CD4-positive, alpha-beta T cell (primary cell): ENCODE measurements at regions not wholly inside any gene's neighbourhood (a gene's known extent, or its start where the extent isn't known, plus 50 kb on each side); places are given as distances from the start of the nearest gene placed in this dataset.

Source experiments
- ATAC-seq: fragments of 200-7000 bp; cut with Tn5 transposase; one replicate; pipeline ENCODE4 v1.10.0; 2022; ENCODE audit warnings: mild to moderate bottlenecking; ENCODE audit not compliant: poor library complexity
- CTCF ChIA-PET: fragments of 350-600 bp; sonication (Branson Sonifier 250); formaldehyde crosslinking; loops from one replicate; lab custom pipeline; 2021; ENCODE audit warnings: antibody characterized with exemption, inconsistent platforms; lab: Charles Lee
- POLR2A ChIA-PET: fragments of 350-600 bp; sonication (Branson Sonifier 250); formaldehyde crosslinking; loops from one replicate; lab custom pipeline; 2021; ENCODE audit warnings: antibody characterized with exemption, inconsistent platforms; lab: Charles Lee
- DNase-seq, 14 experiments: peaks; one replicate each; pipeline ENCODE4 v3.0.0-alpha.2; 2013 to 2020; ENCODE audit warnings: mixed read lengths in 2 of 14
- H3K27ac ChIP-seq, 2 donors: one replicate each; pipeline versions ENCODE4 v1.5.1 to v1.7.0; 2013; ENCODE audit warnings: low read length in 2 of 2, low read depth in 1 of 2, mild to moderate bottlenecking in 1 of 2
- H3K27me3 ChIP-seq, 2 experiments: 1 replicate in 1 of 2; 2 replicates in 1 of 2; pipeline versions ENCODE4 v1.6.1 to v1.7.0; 2013; ENCODE audit warnings: low read length in 2 of 2, control low read depth in 1 of 2, mild to moderate bottlenecking in 1 of 2, moderate library complexity in 1 of 2; ENCODE audit not compliant: insufficient read depth in 2 of 2, control insufficient read depth in 1 of 2
- H3K36me3 ChIP-seq: one replicate; pipeline ENCODE4 v1.6.1; 2013; ENCODE audit warnings: low read length, control low read depth; ENCODE audit not compliant: insufficient read depth
- H3K4me1 ChIP-seq: one replicate; pipeline ENCODE4 v1.6.1; 2013; ENCODE audit warnings: low read length, control low read depth; ENCODE audit not compliant: insufficient read depth
- H3K4me3 ChIP-seq: one replicate; pipeline ENCODE4 v1.5.1; 2013; ENCODE audit warnings: mild to moderate bottlenecking, low read length, moderate library complexity
- H3K9me3 ChIP-seq, 2 experiments: 1 replicate in 1 of 2; 2 replicates in 1 of 2; pipeline versions ENCODE4 v1.6.1 to v1.7.0; 2013; ENCODE audit warnings: low read length in 2 of 2, mild to moderate bottlenecking in 2 of 2, control low read depth in 1 of 2, moderate library complexity in 1 of 2; ENCODE audit not compliant: control insufficient read depth in 1 of 2, insufficient read depth in 1 of 2
- H3K27ac Mint-ChIP-seq: one replicate; pipeline ENCODE4 v1.8.0; 2020; ENCODE audit warnings: mixed read lengths
- H3K27me3 Mint-ChIP-seq: one replicate; pipeline ENCODE4 v1.8.0; 2021; ENCODE audit warnings: mixed read lengths
- H3K36me3 Mint-ChIP-seq: one replicate; pipeline ENCODE4 v1.8.0; 2021; ENCODE audit warnings: low read depth, mixed read lengths
- H3K4me1 Mint-ChIP-seq: one replicate; pipeline ENCODE4 v1.8.0; 2021; ENCODE audit warnings: low read depth, mixed read lengths
- H3K4me3 Mint-ChIP-seq: one replicate; pipeline ENCODE4 v1.8.0; 2020; ENCODE audit warnings: mild to moderate bottlenecking, mixed read lengths
- H3K9me3 Mint-ChIP-seq: one replicate; pipeline ENCODE4 v1.8.0; 2020; ENCODE audit warnings: mixed read lengths
- intact Hi-C, 2 experiments: fragments of 100-400 bp; cut with DNase I in 1 of 2; cut with micrococcal nuclease in 1 of 2; formaldehyde crosslinking; loops; one replicate each; pipeline versions ENCODE4 v1.15.1 to v1.9.0; 2023 to 2025; cut with DNase I, micrococcal nuclease
- TF ChIP-seq, protein P1 (sequence below): fragments of 200-600 bp; IDR thresholded peaks from one replicate; pipeline ENCODE4 v1.8.0; 2022; ENCODE audit warnings: antibody characterized with exemption, mild to moderate bottlenecking

DNA sequence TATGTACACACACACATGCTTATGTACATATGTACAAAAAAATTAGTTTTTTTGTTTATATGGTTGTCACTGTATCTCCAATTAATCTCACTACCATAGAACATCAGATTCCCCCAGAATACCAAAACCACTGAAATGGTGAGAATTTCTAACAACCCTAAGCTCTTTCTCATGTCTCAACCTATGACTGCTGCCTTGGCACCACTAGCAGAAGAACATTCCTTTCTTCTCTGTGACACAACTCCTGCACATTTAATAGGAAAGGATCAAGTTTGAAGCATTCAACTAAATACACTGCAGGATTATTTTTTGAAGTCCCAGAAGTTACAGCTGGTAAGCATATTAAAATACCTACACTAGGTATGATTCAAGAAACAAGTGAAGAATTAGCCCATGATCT lies 109.6 kb downstream of the FAM174B start:
- H3K36me3 ChIP-seq = no peaks in the 10 kb centered on the region
- POLR2A ChIA-PET = no interaction called here
- Mint-ChIP-seq H3K36me3 (no peaks in the 10 kb centered on the region), H3K27me3 (peaks cover 72% of the 10 kb centered on the region), H3K9me3 (peaks cover 2% of the 10 kb centered on the region), H3K4me3 (no peak overlapping the region), H3K4me1 (no peaks in the 10 kb centered on the region), H3K27ac (no peak overlapping the region)
- DNase-seq = no peak
- CTCF ChIA-PET = no interaction called here
- H3K4me3 ChIP-seq = no peak overlapping the region
- H3K9me3 ChIP-seq = no peaks in the 10 kb centered on the region
- intact Hi-C loops = no loop called here
- peaks cover 2 to 13% of the 10 kb centered on the region in 2 experiments for H3K27me3 ChIP-seq
- ATAC-seq = no peak
- TF ChIP-seq, protein P1, sequence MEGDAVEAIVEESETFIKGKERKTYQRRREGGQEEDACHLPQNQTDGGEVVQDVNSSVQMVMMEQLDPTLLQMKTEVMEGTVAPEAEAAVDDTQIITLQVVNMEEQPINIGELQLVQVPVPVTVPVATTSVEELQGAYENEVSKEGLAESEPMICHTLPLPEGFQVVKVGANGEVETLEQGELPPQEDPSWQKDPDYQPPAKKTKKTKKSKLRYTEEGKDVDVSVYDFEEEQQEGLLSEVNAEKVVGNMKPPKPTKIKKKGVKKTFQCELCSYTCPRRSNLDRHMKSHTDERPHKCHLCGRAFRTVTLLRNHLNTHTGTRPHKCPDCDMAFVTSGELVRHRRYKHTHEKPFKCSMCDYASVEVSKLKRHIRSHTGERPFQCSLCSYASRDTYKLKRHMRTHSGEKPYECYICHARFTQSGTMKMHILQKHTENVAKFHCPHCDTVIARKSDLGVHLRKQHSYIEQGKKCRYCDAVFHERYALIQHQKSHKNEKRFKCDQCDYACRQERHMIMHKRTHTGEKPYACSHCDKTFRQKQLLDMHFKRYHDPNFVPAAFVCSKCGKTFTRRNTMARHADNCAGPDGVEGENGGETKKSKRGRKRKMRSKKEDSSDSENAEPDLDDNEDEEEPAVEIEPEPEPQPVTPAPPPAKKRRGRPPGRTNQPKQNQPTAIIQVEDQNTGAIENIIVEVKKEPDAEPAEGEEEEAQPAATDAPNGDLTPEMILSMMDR = no peak
- no peak overlapping the region for H3K27ac ChIP-seq
- H3K4me1 ChIP-seq = no peaks in the 10 kb centered on the region

DNA sequence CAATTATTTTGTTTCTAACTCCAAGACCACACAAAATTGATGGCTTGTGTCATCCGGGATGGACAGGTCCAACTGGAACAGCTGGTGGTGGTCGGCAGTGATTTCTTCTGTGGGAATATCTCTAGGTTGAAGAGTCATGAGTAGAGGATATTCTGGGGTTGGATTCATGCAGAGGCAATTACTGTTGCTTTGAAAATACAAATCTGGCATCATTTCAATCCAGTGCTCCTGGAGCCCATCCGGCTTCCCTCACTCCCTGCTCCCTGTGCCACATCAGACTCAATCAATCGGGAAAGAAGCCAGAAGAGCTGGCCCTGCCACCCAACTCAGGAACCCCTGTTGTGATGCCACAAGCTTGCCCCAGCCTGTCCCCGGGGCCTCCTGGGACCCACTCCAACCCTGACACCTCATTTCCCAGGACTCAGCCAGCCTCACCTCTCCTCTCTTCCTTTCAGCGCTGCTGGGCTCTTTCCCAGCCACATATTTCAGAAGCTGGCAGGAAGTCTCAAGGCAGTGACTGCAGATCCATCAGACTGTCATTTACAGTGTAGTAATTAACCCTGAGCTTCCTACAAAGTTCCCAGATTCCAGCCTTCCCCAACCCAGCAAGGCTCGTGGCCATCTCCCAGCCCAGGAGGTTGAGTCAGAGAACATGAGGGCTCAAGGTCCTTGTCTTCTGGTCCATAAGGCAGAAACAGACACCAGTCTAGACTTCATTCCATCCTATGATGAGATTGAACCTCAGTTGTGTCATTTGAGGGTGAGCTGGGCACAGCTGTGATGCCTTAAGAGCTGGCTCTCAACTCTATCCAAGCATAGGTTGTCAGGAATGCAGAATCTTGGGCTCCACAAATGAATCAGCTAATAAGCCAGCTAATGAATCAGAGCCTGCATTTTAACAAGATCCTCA lies 114.0 kb downstream of the FAM174B start:
- ChIA-PET CTCF (no interaction called here), POLR2A (no interaction called here)
- H3K4me1 Mint-ChIP-seq = no peaks in the 10 kb centered on the region
- H3K27ac Mint-ChIP-seq = no peak overlapping the region
- H3K36me3 Mint-ChIP-seq = no peaks in the 10 kb centered on the region
- Histone ChIP-seq H3K4me3 (no peak overlapping the region), H3K9me3 (no peaks in the 10 kb centered on the region), H3K36me3 (no peaks in the 10 kb centered on the region), H3K27ac (no peak overlapping the region), H3K27me3 (peaks cover 2 to 4% of the 10 kb centered on the region in 2 experiments), H3K4me1 (no peaks in the 10 kb centered on the region)
- no peak for ATAC-seq
- H3K4me3 Mint-ChIP-seq = no peak overlapping the region
- H3K9me3 Mint-ChIP-seq = no peaks in the 10 kb centered on the region
- DNase-seq = no peak
- peaks cover 38% of the 10 kb centered on the region for H3K27me3 Mint-ChIP-seq
- TF ChIP-seq, protein P1 = no peak
- intact Hi-C loops = no loop called here

DNA sequence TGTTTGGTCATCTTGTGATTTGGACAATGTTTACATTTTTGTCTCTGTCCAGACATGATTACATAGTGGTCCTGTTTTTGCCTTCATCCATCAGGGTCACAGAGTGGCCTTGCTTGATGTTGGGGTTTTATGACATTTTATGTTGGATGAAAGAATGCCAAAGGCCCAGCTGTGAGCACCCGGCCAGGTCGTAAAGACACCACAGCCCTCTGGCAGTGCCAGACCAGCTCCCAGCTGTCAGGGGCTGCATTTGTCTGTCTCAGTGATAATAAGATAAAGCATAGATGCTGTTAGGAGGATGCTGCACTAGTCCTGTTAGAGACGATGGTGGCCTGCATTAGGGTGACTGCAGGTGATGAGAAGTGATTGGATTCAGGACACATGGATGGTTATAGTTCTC lies 117.5 kb downstream of the FAM174B start:
- TF ChIP-seq, protein P1 = no peak
- H3K4me3 Mint-ChIP-seq = no peak overlapping the region
- ChIA-PET POLR2A (no interaction called here), CTCF (no interaction called here)
- DNase-seq = no peak
- Histone ChIP-seq H3K4me3 (no peak overlapping the region), H3K36me3 (no peaks in the 10 kb centered on the region), H3K4me1 (no peaks in the 10 kb centered on the region), H3K27me3 (peaks cover 3% of the 10 kb centered on the region in 2 experiments), H3K27ac (no peak overlapping the region), H3K9me3 (no peaks in the 10 kb centered on the region)
- no peaks in the 10 kb centered on the region for H3K36me3 Mint-ChIP-seq
- intact Hi-C loops = no loop called here
- ATAC-seq = no peak
- no peaks in the 10 kb centered on the region for H3K4me1 Mint-ChIP-seq
- H3K9me3 Mint-ChIP-seq = peaks cover 2% of the 10 kb centered on the region
- H3K27ac Mint-ChIP-seq = no peak overlapping the region
- H3K27me3 Mint-ChIP-seq = peaks cover 13% of the 10 kb centered on the region
